G401.6 (cell line): ENCODE measurements at regions not wholly inside any gene's neighbourhood (a gene's known extent, or its start where the extent isn't known, plus 50 kb on each side); places are given as distances from the start of the nearest gene placed in this dataset.

Experiments used
- FAIRE-seq: peaks from 2 replicates; lab custom pipeline; 2012; peaks lifted over from hg19 to GRCh38; lab: Jason Lieb, UNC

GRCh38 chr4:123497340-123497739 is 100.7 kb downstream of the SPRY1 start:
- FAIRE-seq, result no peak

- peak; percentile 58 for FAIRE-seq
Observed at GRCh38 chr4:123501733-123502132, 105.1 kb downstream of the SPRY1 start.

GRCh38 chr4:123503698-123504363 is 107.2 kb downstream of the SPRY1 start:
- no peak for FAIRE-seq

GRCh38 chr4:123505095-123506010 is 108.8 kb downstream of the SPRY1 start:
- peak; percentile 96 for FAIRE-seq

GRCh38 chr4:123506011-123506695 is 109.6 kb downstream of the SPRY1 start:
- FAIRE-seq, result no peak

GRCh38 chr4:123507376-123507775 is 110.8 kb downstream of the SPRY1 start:
- no peak for FAIRE-seq

DNA sequence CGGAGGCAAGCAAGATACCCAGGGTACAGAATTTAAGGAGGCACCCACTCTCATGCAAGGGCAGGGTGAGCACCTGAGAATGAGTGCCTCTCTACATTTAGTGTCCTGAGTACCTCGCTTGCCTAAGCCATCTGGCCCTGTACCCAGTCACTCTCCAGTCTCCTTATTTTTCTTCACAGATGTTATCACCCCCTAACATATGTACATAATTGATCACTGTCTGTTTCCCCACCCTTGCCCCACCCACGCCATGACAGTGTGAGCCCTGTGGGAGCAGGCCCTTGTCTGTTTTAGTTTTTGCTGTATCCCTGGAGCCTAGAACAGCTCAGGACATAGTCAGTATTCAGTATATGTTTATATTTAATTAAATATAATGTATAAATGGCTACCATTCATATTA is 113.6 kb downstream of the SPRY1 start:
- no peak for FAIRE-seq

- no peak for FAIRE-seq
Observed at GRCh38 chr4:123510659-123511058, 114.1 kb downstream of the SPRY1 start.

DNA sequence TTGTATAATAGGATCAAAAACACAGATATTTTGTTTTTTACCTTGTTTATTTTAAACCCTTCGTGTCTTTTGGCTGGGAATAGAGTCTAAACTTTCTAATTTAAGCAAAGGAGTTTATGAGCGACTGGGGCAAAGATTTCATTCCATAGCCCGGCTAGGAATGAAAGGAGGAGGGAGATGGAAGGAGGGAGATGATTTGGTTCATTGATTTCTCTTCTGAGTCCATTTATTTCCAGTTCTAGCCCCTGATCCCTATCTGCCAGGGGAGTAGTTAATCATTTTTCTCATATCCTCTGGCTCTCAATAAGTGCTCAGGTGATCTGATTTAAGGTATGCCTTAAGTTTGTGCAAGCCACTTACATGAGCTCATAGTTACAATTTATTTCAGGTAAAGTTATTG is 120.0 kb downstream of the SPRY1 start:
- no peak for FAIRE-seq

DNA sequence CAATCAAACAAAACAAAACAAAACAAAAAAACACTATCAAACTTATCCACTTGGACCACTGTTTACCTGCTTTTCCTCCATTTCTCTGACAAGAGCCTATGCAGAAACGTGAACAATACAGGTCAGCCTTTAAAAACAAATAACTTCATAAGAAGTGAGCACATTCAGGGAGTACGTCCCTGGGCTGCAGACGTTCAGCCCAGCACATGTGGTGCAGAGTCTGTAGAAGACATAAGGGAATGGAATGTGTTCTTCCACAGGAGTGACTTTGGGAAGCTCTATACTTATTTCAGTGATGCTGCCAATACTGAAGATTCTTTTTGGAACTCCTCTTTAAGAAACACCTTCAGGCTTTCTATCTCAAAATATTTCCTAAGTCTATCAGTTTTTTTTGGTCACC is 120.6 kb downstream of the SPRY1 start:
- no peak for FAIRE-seq

- FAIRE-seq, result no peak
Observed at GRCh38 chr4:123517971-123518370, 121.4 kb downstream of the SPRY1 start.

GRCh38 chr4:123520325-123520724 is 123.7 kb downstream of the SPRY1 start:
- FAIRE-seq, result no peak

GRCh38 chr4:123522081-123522480 is 125.5 kb downstream of the SPRY1 start:
- FAIRE-seq, result no peak

GRCh38 chr4:123522646-123523045 is 126.1 kb downstream of the SPRY1 start:
- no peak for FAIRE-seq

GRCh38 chr4:123524958-123525628 is 128.5 kb downstream of the SPRY1 start:
- FAIRE-seq, result peak; percentile 21

DNA sequence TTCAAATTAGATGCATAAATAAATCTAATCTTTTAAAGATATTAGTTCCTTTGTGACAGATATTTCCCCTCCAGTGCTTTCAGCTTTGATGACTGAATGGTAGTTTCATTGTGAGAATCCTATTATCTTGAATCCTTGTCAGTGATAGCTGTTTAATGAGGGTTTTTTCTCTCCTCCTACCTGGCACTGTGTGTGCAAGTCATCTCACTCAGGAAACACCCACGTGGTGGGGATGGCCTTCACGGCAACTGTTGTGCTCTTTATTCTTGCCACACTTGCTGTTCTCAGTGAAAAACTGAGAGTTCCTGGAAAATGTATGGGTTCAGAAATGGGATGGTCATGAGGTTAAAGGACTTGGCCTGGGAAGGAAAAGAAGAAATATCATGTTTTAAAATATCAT is 129.9 kb downstream of the SPRY1 start:
- no peak for FAIRE-seq

DNA sequence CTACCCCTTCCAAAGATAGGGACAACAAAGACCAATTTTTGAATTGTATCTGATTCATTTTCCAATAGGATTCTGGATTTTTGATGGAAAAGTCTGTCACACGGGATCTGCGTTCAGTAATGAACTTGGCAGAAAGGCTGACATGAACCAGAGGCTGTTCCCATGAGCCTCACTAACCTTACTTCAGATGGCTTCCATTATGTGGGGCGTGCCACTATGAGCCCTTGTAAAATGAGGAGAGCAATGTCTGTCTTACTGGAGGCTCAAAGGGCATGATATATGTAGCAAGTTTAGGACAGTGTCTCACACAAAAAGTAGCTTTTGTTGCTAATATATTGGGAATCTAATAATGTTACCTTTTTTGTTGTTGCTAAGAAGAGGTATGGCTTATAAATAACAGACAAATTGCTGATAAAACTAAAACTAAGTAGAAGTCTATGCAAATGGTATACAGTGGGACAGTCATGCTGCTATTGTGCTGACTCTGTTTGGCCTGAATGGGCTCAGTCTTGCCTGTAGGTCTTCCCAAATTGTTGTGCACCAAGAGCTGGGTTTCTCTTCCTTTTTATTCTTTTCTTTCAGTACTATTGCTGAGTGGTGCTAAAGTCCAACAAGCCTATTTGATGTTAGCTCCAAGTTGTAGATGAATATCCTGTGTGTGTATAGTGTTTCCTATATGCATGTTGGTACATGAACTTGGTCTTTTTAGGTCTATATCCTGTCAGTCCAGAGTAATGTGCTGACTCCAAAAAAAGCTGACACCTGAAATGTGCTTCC is 132.1 kb downstream of the SPRY1 start:
- no peak for FAIRE-seq

- no peak for FAIRE-seq
Observed at GRCh38 chr4:123529278-123529568, 132.6 kb downstream of the SPRY1 start.

- peak; percentile 56 for FAIRE-seq
Observed at GRCh38 chr4:123530357-123530756, 133.8 kb downstream of the SPRY1 start.

DNA sequence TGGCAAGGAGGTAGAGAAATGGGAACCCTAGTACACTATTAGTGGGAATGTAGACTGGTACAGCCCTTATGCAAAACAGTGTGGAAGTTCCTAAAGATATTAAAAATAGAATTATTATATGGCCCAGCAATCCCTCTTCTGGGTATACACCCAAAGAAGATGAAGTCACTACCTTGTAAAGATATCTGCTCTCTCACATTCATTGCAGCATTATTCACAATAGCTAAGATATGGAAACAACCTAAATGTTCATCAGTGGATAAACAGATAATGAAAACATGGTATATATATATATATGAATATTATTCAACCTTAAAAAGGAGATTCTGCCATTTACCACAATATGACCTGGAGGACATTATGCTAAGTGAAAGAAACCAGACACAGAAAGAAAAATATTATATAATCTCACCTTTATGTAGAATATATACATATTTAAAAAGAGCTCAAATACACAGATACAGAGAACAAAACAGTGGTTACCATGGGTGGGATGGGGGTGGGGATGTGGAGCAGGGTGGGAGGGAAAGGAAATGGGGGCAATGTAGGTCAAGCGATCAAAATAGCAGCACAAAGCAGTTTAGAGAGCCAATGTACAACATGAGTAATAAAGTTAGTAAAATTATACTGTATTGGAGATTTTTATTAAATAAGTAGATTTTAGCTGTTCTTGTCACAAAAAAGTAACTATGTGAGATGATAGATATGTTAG is 138.6 kb downstream of the SPRY1 start:
- no peak for FAIRE-seq

GRCh38 chr4:123536225-123536624 is 139.6 kb downstream of the SPRY1 start:
- FAIRE-seq, result no peak
